Osteocyte (in vitro differentiated cells): ENCODE measurements at regions not wholly inside any gene's neighbourhood (a gene's known extent, or its start where the extent isn't known, plus 50 kb on each side); places are given as distances from the start of the nearest gene placed in this dataset.

ENCODE experiments used
- DNase-seq: peaks from one replicate; pipeline ENCODE4 v3.0.0; 2021; ENCODE audit warnings: mixed read lengths; ENCODE audit not compliant: unreplicated experiment; ENCODE audit errors: extremely low spot score
- H3K27ac Mint-ChIP-seq: one replicate; pipeline ENCODE4 v1.8.0; 2021; ENCODE audit warnings: mild to moderate bottlenecking, mixed read lengths; ENCODE audit not compliant: unreplicated experiment
- H3K27me3 Mint-ChIP-seq: one replicate; pipeline ENCODE4 v1.8.0; 2021; ENCODE audit warnings: mixed read lengths; ENCODE audit not compliant: unreplicated experiment
- H3K36me3 Mint-ChIP-seq: one replicate; pipeline ENCODE4 v1.8.0; 2021; ENCODE audit warnings: mixed read lengths; ENCODE audit not compliant: unreplicated experiment
- H3K4me1 Mint-ChIP-seq: one replicate; pipeline ENCODE4 v1.8.0; 2021; ENCODE audit warnings: mixed read lengths; ENCODE audit not compliant: unreplicated experiment
- H3K4me3 Mint-ChIP-seq: one replicate; pipeline ENCODE4 v1.8.0; 2021; ENCODE audit warnings: mild to moderate bottlenecking, moderate library complexity, mixed read lengths; ENCODE audit not compliant: unreplicated experiment
- H3K9me3 Mint-ChIP-seq: one replicate; pipeline ENCODE4 v1.8.0; 2021; ENCODE audit warnings: mixed read lengths; ENCODE audit not compliant: unreplicated experiment
- CTCF ChIP-seq: fragments of 200-600 bp; sonication (generic); IDR thresholded peaks from 2 replicates; pipeline ENCODE4 v1.5.0; 2021; ENCODE audit warnings: antibody characterized with exemption, mild to moderate bottlenecking, moderate library complexity

DNA sequence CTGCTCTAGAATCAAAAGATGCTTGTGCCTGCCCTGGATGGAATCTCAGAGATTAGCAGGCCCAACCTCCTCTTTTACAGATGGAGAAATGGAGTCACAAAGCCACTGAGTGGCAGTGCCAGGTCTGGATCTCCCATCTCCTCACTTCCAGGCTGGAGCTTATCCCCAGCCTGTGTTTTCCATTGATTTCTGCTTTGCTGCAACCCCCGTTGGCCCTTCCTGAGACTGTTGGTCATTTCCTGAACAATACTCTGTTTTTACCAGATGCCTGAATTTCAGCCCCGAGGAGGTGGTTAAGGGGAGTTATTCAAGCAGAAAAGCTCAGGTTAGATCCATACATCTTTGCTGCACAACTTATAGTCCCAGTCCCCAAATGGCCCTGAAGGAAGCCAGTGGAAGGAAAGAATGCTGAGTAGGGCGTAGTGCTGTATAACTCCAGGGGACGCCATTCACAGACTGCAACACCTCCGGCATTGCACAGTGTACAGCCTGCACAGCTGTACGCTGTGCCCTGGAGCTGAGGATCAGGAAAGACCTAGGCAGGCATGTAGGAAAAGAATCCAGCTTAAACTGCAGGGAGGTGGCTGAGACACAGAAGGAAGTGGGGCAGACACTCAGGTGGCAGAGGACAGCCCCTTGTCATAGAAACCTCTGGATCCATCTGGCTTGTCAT is 77.5 kb downstream of the RPLP1 start:
- Mint-ChIP-seq H3K4me3 (no peak overlapping the region), H3K27me3 (peaks cover 78% of the 10 kb centered on the region), H3K27ac (no peak overlapping the region), H3K4me1 (peaks cover 2% of the 10 kb centered on the region), H3K9me3 (no peaks in the 10 kb centered on the region), H3K36me3 (no peaks in the 10 kb centered on the region)
- TF ChIP-seq CTCF, result no peak
- DNase-seq, result no peak

DNA sequence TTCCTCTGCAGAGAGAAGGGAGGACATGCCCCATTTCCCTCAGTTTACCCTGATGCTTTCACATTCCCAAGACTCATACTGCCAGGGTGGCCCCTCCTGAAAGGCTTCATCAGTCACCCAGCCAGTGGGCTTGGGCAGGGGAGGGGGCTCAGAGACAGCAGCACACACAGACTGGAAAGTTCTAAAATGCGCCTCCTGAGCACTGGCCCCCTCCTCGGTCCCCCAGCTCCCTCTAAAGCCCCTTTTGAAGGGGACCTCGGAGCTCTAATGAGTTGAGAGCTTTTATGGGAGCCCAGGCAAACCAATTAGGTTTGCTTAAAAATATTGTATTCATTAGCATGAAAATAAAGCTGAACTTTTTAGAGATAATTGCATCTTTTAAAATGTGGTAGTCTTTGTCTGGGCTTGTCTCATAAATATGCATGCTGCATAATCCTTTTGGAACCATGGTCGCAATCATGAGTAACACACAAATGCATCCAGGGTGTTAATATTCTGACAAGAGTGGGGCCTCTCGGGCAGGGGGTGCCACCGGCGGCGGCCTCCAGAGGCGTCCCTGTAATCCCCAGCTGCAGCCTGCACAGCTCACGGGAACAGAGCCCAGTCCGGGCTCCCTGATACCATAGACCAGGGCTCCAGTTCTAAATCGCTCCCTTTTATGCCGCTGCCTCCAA is 78.5 kb downstream of the RPLP1 start:
- no peak overlapping the region for H3K4me3 Mint-ChIP-seq
- TF ChIP-seq CTCF, result no peak
- no peaks in the 10 kb centered on the region for H3K9me3 Mint-ChIP-seq
- H3K36me3 Mint-ChIP-seq, result no peaks in the 10 kb centered on the region
- no peak overlapping the region for H3K27ac Mint-ChIP-seq
- DNase-seq, result no peak
- peaks cover 77% of the 10 kb centered on the region for H3K27me3 Mint-ChIP-seq
- no peaks in the 10 kb centered on the region for H3K4me1 Mint-ChIP-seq

GRCh38 chr15:69531665-69532027 is 79.0 kb downstream of the RPLP1 start:
- Mint-ChIP-seq H3K27ac (no peak overlapping the region), H3K36me3 (no peaks in the 10 kb centered on the region), H3K27me3 (peaks cover 72% of the 10 kb centered on the region), H3K4me3 (no peak overlapping the region), H3K9me3 (no peaks in the 10 kb centered on the region), H3K4me1 (no peaks in the 10 kb centered on the region)
- DNase-seq, result no peak
- TF ChIP-seq CTCF, result no peak

DNA sequence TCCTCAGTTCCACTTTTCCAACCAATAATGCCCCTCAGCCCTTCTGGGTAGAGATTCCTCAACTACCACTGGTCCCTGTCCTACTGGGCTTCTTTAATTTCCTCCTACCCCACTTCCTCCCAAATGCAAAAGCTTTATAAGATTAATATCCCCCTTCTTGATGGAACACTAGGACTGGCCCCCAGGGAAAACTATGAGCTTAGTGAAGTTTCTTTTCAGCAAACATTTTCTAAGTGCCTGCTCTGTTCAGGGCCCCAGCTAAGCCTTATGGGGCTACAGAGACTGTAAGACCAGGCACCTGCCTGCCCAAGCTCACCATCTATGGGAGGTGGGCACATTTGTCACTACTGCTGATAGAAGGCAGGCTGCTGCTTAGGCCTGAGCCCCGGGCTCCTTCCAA is 79.4 kb downstream of the RPLP1 start:
- Mint-ChIP-seq H3K27ac (no peak overlapping the region), H3K4me3 (no peak overlapping the region), H3K4me1 (no peaks in the 10 kb centered on the region), H3K9me3 (no peaks in the 10 kb centered on the region), H3K27me3 (peaks cover 68% of the 10 kb centered on the region), H3K36me3 (no peaks in the 10 kb centered on the region)
- no peak for DNase-seq
- no peak for TF ChIP-seq CTCF

DNA sequence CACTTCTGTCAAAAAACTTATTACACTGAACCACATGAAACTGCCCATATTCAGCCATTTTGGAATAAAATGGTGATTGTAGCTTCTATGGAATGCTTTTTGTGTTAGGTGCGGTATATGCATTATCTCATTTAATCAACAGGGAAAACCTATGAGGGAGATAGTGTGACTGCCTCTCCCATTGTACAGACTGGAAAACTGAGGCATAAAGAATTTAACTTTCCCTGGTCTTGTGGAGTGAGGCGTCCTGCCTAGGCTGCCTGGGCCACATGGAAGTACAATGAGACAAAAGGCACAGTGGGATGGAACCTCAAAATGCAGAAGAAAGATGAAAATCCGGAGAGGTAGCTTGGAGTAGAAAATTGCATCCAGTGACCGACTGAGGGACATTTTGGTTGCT is 80.2 kb downstream of the RPLP1 start:
- no peaks in the 10 kb centered on the region for H3K9me3 Mint-ChIP-seq
- H3K36me3 Mint-ChIP-seq, result no peaks in the 10 kb centered on the region
- TF ChIP-seq CTCF, result no peak
- H3K27me3 Mint-ChIP-seq, result peaks cover 64% of the 10 kb centered on the region
- no peaks in the 10 kb centered on the region for H3K4me1 Mint-ChIP-seq
- DNase-seq, result no peak
- H3K27ac Mint-ChIP-seq, result no peak overlapping the region
- no peak overlapping the region for H3K4me3 Mint-ChIP-seq
